SK-N-SH (cell line): ENCODE measurements at regions not wholly inside any gene's neighbourhood (a gene's known extent, or its start where the extent isn't known, plus 50 kb on each side); places are given as distances from the start of the nearest gene placed in this dataset.

ENCODE experiments used
- CHD2 ChIP-seq: fragments of 150-350 bp; IDR thresholded peaks from 2 replicates; pipeline ENCODE4 v1.6.1; 2018; ENCODE audit warnings: low read length; ENCODE audit not compliant: partially characterized antibody
- CTCF ChIP-seq: fragments of 200-600 bp; sonication (generic); IDR thresholded peaks from 2 replicates; pipeline ENCODE4 v1.6.1; 2017; ENCODE audit warnings: antibody characterized with exemption, mild to moderate bottlenecking, moderate library complexity
- IRF3 ChIP-seq: fragments of 150-350 bp; IDR thresholded peaks from 2 replicates; pipeline ENCODE4 v1.6.1; 2016; ENCODE audit warnings: mild to moderate bottlenecking, low read depth, low read length
- REST ChIP-seq: IDR thresholded peaks from 2 replicates; pipeline ENCODE4 v1.6.1; 2012; ENCODE audit warnings: mild to moderate bottlenecking, low read depth, low read length, moderate library complexity

GRCh38 chr7:37604078-37604477, 79.5 kb upstream of the GPR141 start:
- TF ChIP-seq CTCF = no peak
- TF ChIP-seq REST = no peak
- no peak for TF ChIP-seq CHD2
- no peak for TF ChIP-seq IRF3
